Prostate gland (tissue), 2 donors: ENCODE measurements at regions not wholly inside any gene's neighbourhood (a gene's known extent, or its start where the extent isn't known, plus 50 kb on each side); places are given as distances from the start of the nearest gene placed in this dataset.

Source experiments
- DNase-seq: peaks from one replicate; pipeline ENCODE4 v3.0.0-alpha.2; 2019; ENCODE audit warnings: low spot score
- H3K27ac ChIP-seq, 2 donors: fragments of 200-600 bp; sonication (generic); 2 replicates each; pipeline ENCODE4 v1.5.1; 2017 to 2019
- H3K27me3 ChIP-seq: fragments of 200-600 bp; sonication (generic); replicated peaks from 2 replicates; pipeline ENCODE4 v1.5.1; 2019; ENCODE audit not compliant: insufficient read depth
- H3K36me3 ChIP-seq, 2 donors: fragments of 200-600 bp; sonication (generic); 1 replicate in 1 of 2; 2 replicates in 1 of 2; pipeline versions ENCODE4 v1.5.1 to v1.8.1; 2017 to 2019
- H3K4me1 ChIP-seq: fragments of 200-600 bp; sonication (generic); replicated peaks from 2 replicates; pipeline ENCODE4 v1.5.1; 2019
- H3K4me3 ChIP-seq, 2 donors: fragments of 200-600 bp; sonication (generic); 2 replicates each; pipeline ENCODE4 v1.5.1; 2017 to 2019
- H3K9me3 ChIP-seq: fragments of 200-600 bp; sonication (generic); 2 replicates; pipeline ENCODE4 v1.5.1; 2017
- POLR2A ChIP-seq: fragments of 450-650 bp; IDR thresholded peaks from one replicate; pipeline ENCODE4 v1.6.1; 2016; ENCODE audit warnings: antibody characterized with exemption, mild to moderate bottlenecking
- POLR2AphosphoS5 ChIP-seq: sonication (generic); formaldehyde crosslinking; IDR thresholded peaks from one replicate; pipeline ENCODE4 v1.6.1; 2017; ENCODE audit warnings: antibody characterized with exemption
- WGBS: methylation state at CpG from one replicate; pipeline ENCODE4 v1.1.5; 2018; 5-methylcytosine and 5-hydroxymethylcytosine counted together
- intact Hi-C: fragments of 100-400 bp; cut with DNase I; formaldehyde crosslinking; loops from one replicate; pipeline ENCODE4 v1.14.2; 2022
- TF ChIP-seq, protein P1 (sequence below), 4 experiments: fragments of 200-600 bp in 2 of 4; fragments of 450-650 bp in 2 of 4; sonication (generic) in 2 of 4; IDR thresholded peaks; 1 replicate in 3 of 4; 2 replicates in 1 of 4; pipeline ENCODE4 v1.5.1; 2016 to 2019; ENCODE audit warnings: antibody characterized with exemption in 4 of 4, mild to moderate bottlenecking in 2 of 4, moderate library complexity in 2 of 4

DNA sequence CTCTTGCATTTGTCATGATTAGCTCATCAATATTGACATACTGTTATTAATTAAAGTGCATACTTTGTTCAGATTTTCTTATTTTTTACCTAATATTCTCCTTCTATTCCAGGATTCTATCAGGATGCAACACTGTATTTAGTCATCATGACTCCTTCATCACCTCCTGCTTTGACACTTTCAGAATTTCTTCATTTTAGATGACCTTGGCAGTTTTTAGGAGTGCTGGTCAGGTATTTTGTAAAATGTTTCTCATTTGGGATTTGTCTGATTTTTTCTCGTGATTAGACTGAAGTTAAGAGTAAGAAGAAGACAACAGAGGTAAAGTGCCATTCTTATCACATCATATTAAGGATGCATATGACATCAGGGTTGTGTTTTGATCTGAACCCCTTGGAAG, 167.0 kb upstream of the FOXG1 start:
- Histone ChIP-seq H3K27me3 (no peaks in the 10 kb centered on the region), H3K27ac (no peak overlapping the region), H3K4me1 (no peaks in the 10 kb centered on the region), H3K4me3 (no peak overlapping the region), H3K36me3 (no peaks in the 10 kb centered on the region), H3K9me3 (no peaks in the 10 kb centered on the region)
- no peak for DNase-seq
- intact Hi-C loops, result no loop called here
- WGBS, result 76% methylated on average over 1 of the region's 1 CpG
- TF ChIP-seq POLR2A (no peak), POLR2AphosphoS5 (no peak)
- TF ChIP-seq, protein P1, sequence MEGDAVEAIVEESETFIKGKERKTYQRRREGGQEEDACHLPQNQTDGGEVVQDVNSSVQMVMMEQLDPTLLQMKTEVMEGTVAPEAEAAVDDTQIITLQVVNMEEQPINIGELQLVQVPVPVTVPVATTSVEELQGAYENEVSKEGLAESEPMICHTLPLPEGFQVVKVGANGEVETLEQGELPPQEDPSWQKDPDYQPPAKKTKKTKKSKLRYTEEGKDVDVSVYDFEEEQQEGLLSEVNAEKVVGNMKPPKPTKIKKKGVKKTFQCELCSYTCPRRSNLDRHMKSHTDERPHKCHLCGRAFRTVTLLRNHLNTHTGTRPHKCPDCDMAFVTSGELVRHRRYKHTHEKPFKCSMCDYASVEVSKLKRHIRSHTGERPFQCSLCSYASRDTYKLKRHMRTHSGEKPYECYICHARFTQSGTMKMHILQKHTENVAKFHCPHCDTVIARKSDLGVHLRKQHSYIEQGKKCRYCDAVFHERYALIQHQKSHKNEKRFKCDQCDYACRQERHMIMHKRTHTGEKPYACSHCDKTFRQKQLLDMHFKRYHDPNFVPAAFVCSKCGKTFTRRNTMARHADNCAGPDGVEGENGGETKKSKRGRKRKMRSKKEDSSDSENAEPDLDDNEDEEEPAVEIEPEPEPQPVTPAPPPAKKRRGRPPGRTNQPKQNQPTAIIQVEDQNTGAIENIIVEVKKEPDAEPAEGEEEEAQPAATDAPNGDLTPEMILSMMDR (IDR thresholded peaks at IDR 0.05), result no peak

DNA sequence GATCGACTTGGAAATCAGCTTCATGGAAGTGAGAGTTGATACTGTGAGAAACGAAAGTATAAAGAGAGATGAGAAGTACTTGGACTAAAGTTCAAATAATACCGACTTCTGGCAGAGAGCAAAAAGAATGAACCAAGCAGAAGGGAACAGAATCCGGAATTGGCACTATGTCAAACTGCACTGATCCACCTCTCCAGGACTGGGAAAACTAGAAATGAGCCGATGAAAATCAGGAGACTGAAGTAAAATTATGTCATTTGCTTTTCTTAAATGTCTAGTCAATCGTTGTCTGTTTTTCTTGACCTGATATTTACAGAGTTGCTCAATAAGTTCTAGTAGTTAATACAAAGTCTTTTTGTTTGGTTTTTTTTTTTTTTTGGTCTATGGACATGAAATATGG, 163.0 kb upstream of the FOXG1 start:
- WGBS, result 27% methylated on average over 6 of the region's 6 CpGs
- H3K4me3 ChIP-seq, result no peak overlapping the region
- H3K36me3 ChIP-seq, result no peaks in the 10 kb centered on the region
- no peaks in the 10 kb centered on the region for H3K27me3 ChIP-seq
- no peaks in the 10 kb centered on the region for H3K9me3 ChIP-seq
- TF ChIP-seq, protein P1 (IDR thresholded peaks at IDR 0.05), result no peak
- TF ChIP-seq POLR2A (no peak), POLR2AphosphoS5 (no peak)
- peak; percentile 7 for DNase-seq
- intact Hi-C loops, result no loop called here
- H3K4me1 ChIP-seq, result no peaks in the 10 kb centered on the region
- H3K27ac ChIP-seq, result no peak overlapping the region

DNA sequence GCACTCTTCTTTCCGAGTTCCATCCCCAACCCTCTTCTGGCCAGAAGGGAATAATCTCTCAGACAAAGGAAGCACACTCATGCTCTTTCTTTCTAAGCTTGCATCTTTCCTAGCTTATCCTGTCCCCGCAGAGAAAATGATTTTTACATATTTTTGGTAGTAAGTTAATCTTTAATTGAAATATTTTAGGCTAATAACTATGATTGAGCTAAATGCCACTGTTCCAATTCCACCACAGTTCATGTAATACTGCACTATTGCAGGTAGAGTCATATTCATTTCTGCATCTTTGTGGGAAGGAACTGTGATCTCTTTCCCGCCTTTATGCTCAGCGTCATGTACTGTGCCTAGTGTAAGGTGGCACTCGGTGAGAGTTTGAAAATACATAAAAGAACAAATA, 158.9 kb upstream of the FOXG1 start:
- no peak overlapping the region for H3K27ac ChIP-seq
- no peaks in the 10 kb centered on the region for H3K9me3 ChIP-seq
- H3K27me3 ChIP-seq, result no peaks in the 10 kb centered on the region
- TF ChIP-seq POLR2AphosphoS5, result no peak
- TF ChIP-seq, protein P1 (IDR thresholded peaks at IDR 0.05), result no peak
- TF ChIP-seq POLR2A, result no peak
- intact Hi-C loops, result no loop called here
- H3K4me3 ChIP-seq, result no peak overlapping the region
- DNase-seq, result no peak
- WGBS, result 85% methylated on average over 5 of the region's 5 CpGs
- no peaks in the 10 kb centered on the region for H3K36me3 ChIP-seq
- H3K4me1 ChIP-seq, result no peaks in the 10 kb centered on the region

DNA sequence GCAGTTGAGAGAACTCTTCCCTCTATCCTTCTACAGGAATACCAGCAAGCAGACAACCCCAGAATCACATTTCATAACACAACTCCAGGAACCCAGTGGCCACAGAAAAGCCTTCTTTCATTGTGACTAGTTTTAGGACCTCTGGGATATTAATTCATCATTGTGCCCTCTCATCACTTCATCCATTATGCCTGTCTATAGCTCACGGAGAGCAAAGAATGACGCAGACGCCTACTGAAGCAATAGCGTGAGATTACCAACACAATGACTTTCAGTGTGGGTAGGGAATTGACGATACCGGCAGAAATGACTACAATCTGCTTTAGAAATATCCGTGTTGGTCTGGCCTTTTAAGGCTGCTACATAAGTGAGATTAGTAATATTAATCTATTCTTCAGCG, 158.1 kb upstream of the FOXG1 start:
- no peak for DNase-seq
- H3K36me3 ChIP-seq, result no peaks in the 10 kb centered on the region
- intact Hi-C loops, result no loop called here
- 86% methylated on average over 8 of the region's 8 CpGs for WGBS
- TF ChIP-seq, protein P1 (IDR thresholded peaks at IDR 0.05), result no peak
- TF ChIP-seq POLR2A (no peak), POLR2AphosphoS5 (no peak)
- no peaks in the 10 kb centered on the region for H3K9me3 ChIP-seq
- no peak overlapping the region for H3K27ac ChIP-seq
- no peaks in the 10 kb centered on the region for H3K27me3 ChIP-seq
- H3K4me1 ChIP-seq, result no peaks in the 10 kb centered on the region
- no peak overlapping the region for H3K4me3 ChIP-seq

DNA sequence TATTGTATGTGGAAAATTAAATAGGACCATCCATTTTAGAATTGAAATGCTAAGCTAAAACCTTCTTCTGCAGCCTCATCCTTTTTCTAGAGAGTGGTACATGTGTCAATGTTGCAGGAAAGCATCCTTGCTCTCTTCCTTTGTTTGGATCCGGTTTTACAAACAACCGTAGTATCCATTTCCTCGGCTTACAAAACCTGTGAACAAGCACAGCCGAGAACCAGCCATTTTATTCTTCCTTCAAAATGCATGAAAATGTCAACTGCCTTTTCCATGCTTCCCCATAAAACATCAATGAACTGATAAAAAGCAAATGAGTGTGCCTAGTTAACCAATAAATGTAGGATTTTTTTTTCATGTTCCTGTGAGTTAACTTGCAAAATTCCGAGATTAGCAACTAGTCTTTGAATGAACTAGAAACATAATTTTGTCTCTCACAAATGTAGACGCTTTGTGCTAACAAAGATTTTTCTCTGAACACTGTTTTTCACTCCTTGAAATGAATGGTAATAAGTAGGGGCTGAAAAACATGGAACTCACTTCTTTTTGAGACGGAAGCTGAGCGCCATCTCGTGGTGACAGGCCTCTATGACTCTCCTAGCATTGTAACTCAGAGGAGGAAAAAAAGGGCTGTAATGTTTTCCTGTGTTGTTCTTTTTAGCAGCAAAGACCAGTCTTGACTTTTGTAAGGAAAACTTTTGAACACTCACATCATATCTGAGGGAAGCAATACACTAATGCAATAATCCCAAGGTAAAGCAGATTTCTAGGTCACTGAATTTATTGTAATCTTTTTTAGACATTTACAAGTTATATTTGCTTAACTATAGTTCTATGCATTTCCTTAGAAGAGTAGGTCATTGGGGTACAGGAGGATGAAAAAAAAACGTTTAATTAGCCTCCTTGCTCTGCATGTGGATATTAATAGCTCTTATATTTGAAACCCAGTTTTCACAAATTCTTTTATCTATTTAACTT, 157.4 kb upstream of the FOXG1 start:
- TF ChIP-seq, protein P1 (IDR thresholded peaks at IDR 0.05), result peak in 3 of 4 experiments; percentile 36 to 44 (median 37)
- TF ChIP-seq POLR2A (no peak), POLR2AphosphoS5 (no peak)
- H3K27me3 ChIP-seq, result no peaks in the 10 kb centered on the region
- H3K4me1 ChIP-seq, result no peaks in the 10 kb centered on the region
- H3K4me3 ChIP-seq, result no peak overlapping the region
- DNase-seq, result peak; percentile 6
- no peaks in the 10 kb centered on the region for H3K9me3 ChIP-seq
- H3K36me3 ChIP-seq, result no peaks in the 10 kb centered on the region
- WGBS, result 13% methylated on average over 10 of the region's 10 CpGs
- intact Hi-C loops, result no loop called here
- H3K27ac ChIP-seq, result no peak overlapping the region
